Hepatocyte (in vitro differentiated cells): ENCODE measurements at regions not wholly inside any gene's neighbourhood (a gene's known extent, or its start where the extent isn't known, plus 50 kb on each side); places are given as distances from the start of the nearest gene placed in this dataset.
"Not testable (repeated sequence)": the region's sequence is repeated elsewhere in the genome, so short reads cannot be mapped to it uniquely, and the experiment has no call there.

Experiments used
- CTCF ChIP-seq: fragments of 200-600 bp; sonication (generic); IDR thresholded peaks from 2 replicates; pipeline ENCODE4 v1.5.1; 2016; ENCODE audit warnings: antibody characterized with exemption, mild to moderate bottlenecking; ENCODE audit not compliant: poor library complexity
- EZH2 ChIP-seq: fragments of 200-600 bp; sonication (generic); IDR thresholded peaks from 2 replicates; pipeline ENCODE4 v1.6.1; 2016; ENCODE audit warnings: antibody characterized with exemption, mild to moderate bottlenecking, borderline replicate concordance
- EZH2phosphoT487 ChIP-seq: fragments of 200-600 bp; sonication (generic); IDR thresholded peaks from one replicate; pipeline ENCODE4 v1.6.1; 2018; ENCODE audit warnings: antibody characterized with exemption, mild to moderate bottlenecking, low read depth, moderate library complexity; ENCODE audit not compliant: unreplicated experiment, severe bottlenecking

GRCh38 chr1:83403500-83403899 lies 595.4 kb downstream of the TTLL7 start:
- not testable (repeated sequence) for TF ChIP-seq CTCF, EZH2phosphoT487, EZH2
